ENCODE measurements at regions not wholly inside any gene's neighbourhood (a gene's known extent, or its start where the extent isn't known, plus 50 kb on each side); places are given as distances from the start of the nearest gene placed in this dataset.

DNA sequence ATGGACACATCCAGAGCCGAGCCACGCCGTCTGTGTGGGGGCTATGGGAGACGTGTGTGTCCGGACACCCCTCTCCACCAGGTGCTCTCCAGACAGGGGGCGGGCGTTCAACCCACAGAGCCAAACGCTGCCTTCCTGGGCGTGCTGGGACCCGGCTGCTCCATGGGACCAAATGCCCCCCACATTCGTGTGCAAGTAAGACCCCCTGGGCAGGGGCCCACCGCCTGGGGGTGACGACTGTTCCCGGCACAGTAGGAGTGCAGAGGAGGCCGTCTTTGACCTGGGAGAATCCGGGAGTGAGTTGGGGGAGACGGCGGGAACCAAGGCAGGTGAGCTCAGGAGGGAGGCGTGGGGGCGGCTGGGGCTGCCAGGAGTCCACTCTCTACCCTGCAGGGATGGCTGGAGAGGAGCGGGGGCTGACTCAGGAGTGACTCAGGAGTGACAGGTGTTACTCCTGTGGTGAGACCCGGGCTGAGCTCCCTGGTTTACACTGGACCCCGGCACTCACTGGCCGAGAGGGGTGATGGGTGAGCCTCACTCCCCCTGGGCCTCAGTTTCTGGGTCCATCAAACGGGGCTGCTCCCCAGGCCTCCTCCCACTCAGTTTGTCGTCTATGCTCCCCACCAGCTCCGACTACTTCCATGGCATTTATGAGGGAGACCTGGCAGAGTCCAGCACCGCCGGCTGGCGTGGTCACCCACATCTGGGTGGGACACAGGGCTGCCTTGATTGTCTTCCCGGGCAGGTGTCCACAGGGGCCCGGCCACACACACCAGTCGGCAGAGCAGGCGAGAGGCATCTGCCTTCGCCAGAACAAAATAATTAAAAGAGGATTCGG, 95.0 kb downstream of the MICALL2 start:
- no peak for TF ChIP-seq POLR2AphosphoS5 (IDR thresholded peaks at IDR 0.05)
- no peak for TF ChIP-seq POLR2A (IDR thresholded peaks at IDR 0.05)
- TF ChIP-seq, protein P1, sequence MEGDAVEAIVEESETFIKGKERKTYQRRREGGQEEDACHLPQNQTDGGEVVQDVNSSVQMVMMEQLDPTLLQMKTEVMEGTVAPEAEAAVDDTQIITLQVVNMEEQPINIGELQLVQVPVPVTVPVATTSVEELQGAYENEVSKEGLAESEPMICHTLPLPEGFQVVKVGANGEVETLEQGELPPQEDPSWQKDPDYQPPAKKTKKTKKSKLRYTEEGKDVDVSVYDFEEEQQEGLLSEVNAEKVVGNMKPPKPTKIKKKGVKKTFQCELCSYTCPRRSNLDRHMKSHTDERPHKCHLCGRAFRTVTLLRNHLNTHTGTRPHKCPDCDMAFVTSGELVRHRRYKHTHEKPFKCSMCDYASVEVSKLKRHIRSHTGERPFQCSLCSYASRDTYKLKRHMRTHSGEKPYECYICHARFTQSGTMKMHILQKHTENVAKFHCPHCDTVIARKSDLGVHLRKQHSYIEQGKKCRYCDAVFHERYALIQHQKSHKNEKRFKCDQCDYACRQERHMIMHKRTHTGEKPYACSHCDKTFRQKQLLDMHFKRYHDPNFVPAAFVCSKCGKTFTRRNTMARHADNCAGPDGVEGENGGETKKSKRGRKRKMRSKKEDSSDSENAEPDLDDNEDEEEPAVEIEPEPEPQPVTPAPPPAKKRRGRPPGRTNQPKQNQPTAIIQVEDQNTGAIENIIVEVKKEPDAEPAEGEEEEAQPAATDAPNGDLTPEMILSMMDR (IDR thresholded peaks at IDR 0.05): no peak
- TF ChIP-seq EP300 (IDR thresholded peaks at IDR 0.05; ENCODE audit: low read depth): no peak
